ENCODE measurements at regions not wholly inside any gene's neighbourhood (a gene's known extent, or its start where the extent isn't known, plus 50 kb on each side); places are given as distances from the start of the nearest gene placed in this dataset.

- Histone ChIP-seq H3K4me1 (ENCODE audit: control insufficient read depth, insufficient read depth, low read length) (no peaks in the 10 kb centered on the region), H3K9me3 (ENCODE audit: control insufficient read depth, low read length) (no peaks in the 10 kb centered on the region), H3K27me3 (ENCODE audit: control insufficient read depth, insufficient read depth, low read length, poor library complexity, severe bottlenecking) (no peaks in the 10 kb centered on the region), H3K4me3 (ENCODE audit: insufficient read depth, low read depth, low read length) (no peak overlapping the region), H3K36me3 (ENCODE audit: control insufficient read depth, insufficient read depth, low read length) (no peaks in the 10 kb centered on the region), H3K27ac (ENCODE audit: insufficient read depth, low read depth, low read length, poor library complexity, severe bottlenecking) (no peak overlapping the region)
- 88% methylated on average over 1 of the region's 1 CpG; no CpG with 5 or more reads in 1 of the 2 experiments for WGBS, 2 experiments
Observed at GRCh38 chr2:192584976-192585375, 390.2 kb upstream of the TMEFF2 start.

GRCh38 chr2:192579965-192580700 is 385.4 kb upstream of the TMEFF2 start:
- Histone ChIP-seq H3K27me3 (ENCODE audit: control insufficient read depth, insufficient read depth, low read length, poor library complexity, severe bottlenecking) (no peaks in the 10 kb centered on the region), H3K4me1 (ENCODE audit: control insufficient read depth, insufficient read depth, low read length) (no peaks in the 10 kb centered on the region), H3K27ac (ENCODE audit: insufficient read depth, low read depth, low read length, poor library complexity, severe bottlenecking) (no peak overlapping the region), H3K4me3 (ENCODE audit: insufficient read depth, low read depth, low read length) (no peak overlapping the region), H3K9me3 (ENCODE audit: control insufficient read depth, low read length) (no peaks in the 10 kb centered on the region), H3K36me3 (ENCODE audit: control insufficient read depth, insufficient read depth, low read length) (no peaks in the 10 kb centered on the region)
- no CpG with 5 or more reads among the region's 2 CpGs for WGBS, 2 experiments

DNA sequence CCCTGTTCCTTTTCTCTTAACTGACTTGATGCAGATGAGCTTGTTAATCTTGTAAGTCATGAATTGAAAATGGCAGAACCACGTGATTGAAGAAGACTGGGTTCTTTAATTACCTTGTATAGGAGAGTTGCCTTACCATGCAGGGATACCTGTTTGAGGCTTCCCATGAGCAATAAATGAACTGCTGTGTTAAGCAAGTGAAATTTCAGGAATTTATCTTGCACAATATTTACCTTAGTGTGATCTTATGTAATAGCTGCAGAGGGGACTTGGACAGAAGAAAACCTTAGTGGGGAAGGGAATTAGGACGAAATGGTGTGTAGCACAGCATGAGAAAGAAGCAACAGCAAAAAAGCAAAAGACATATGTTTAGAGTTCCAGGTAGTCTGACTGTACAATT is 384.0 kb upstream of the TMEFF2 start:
- Histone ChIP-seq H3K4me1 (ENCODE audit: control insufficient read depth, insufficient read depth, low read length) (no peaks in the 10 kb centered on the region), H3K27ac (ENCODE audit: insufficient read depth, low read depth, low read length, poor library complexity, severe bottlenecking) (no peak overlapping the region), H3K27me3 (ENCODE audit: control insufficient read depth, insufficient read depth, low read length, poor library complexity, severe bottlenecking) (no peaks in the 10 kb centered on the region), H3K9me3 (ENCODE audit: control insufficient read depth, low read length) (no peaks in the 10 kb centered on the region), H3K4me3 (ENCODE audit: insufficient read depth, low read depth, low read length) (no peak overlapping the region), H3K36me3 (ENCODE audit: control insufficient read depth, insufficient read depth, low read length) (no peaks in the 10 kb centered on the region)
- 84 to 90% methylated on average over 2 of the region's 2 CpGs for WGBS, 2 experiments

DNA sequence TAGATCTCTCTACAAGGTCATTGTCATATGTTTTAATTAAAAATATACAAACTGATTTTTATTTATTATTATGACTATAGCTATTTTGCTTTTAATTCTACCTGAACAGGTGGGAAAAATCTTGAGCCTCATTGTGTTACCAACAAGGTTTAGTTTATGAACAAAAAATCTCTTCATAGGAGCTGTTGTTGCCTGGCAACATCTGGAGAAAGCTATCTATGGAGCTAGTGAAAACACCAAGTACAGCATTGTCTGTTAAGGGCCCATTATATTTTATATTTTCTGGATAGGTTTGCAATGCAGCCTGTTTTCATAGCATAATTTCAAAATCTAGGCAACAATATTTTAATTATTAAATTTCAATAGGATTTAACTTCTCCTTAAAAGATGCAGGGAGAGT is 383.0 kb upstream of the TMEFF2 start:
- Histone ChIP-seq H3K27ac (ENCODE audit: insufficient read depth, low read depth, low read length, poor library complexity, severe bottlenecking) (no peak overlapping the region), H3K4me1 (ENCODE audit: control insufficient read depth, insufficient read depth, low read length) (no peaks in the 10 kb centered on the region), H3K36me3 (ENCODE audit: control insufficient read depth, insufficient read depth, low read length) (no peaks in the 10 kb centered on the region), H3K27me3 (ENCODE audit: control insufficient read depth, insufficient read depth, low read length, poor library complexity, severe bottlenecking) (no peaks in the 10 kb centered on the region), H3K9me3 (ENCODE audit: control insufficient read depth, low read length) (no peaks in the 10 kb centered on the region), H3K4me3 (ENCODE audit: insufficient read depth, low read depth, low read length) (no peak overlapping the region)

GRCh38 chr2:192574552-192574951 is 379.8 kb upstream of the TMEFF2 start:
- H3K4me3 ChIP-seq (ENCODE audit: insufficient read depth, low read depth, low read length), result no peak overlapping the region
- H3K4me1 ChIP-seq (ENCODE audit: control insufficient read depth, insufficient read depth, low read length), result no peaks in the 10 kb centered on the region
- no peak overlapping the region for H3K27ac ChIP-seq (ENCODE audit: insufficient read depth, low read depth, low read length, poor library complexity, severe bottlenecking)
- no peaks in the 10 kb centered on the region for H3K27me3 ChIP-seq (ENCODE audit: control insufficient read depth, insufficient read depth, low read length, poor library complexity, severe bottlenecking)
- 95 to 96% methylated on average over 2 of the region's 2 CpGs for WGBS, 2 experiments
- no peaks in the 10 kb centered on the region for H3K36me3 ChIP-seq (ENCODE audit: control insufficient read depth, insufficient read depth, low read length)
- H3K9me3 ChIP-seq (ENCODE audit: control insufficient read depth, low read length), result no peaks in the 10 kb centered on the region

DNA sequence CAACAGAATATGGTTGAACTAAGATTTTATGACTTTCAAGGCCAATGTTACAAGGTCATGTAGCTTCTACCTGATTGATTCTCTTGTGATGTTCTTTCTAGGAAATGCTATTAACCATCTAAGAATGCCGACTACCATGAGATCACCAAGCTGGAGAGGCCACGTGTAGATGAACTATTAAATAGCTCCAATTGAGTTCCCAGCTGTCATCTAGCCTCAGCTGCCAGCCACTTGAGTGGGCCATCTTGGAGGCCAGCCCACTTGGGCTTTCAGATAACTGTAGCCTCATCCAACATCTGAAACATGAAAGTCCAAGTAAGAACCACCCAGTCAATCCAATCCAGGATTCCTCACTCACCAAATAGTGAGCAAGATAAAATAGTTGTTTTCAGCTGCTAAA is 376.9 kb upstream of the TMEFF2 start:
- Histone ChIP-seq H3K4me1 (ENCODE audit: control insufficient read depth, insufficient read depth, low read length) (no peaks in the 10 kb centered on the region), H3K27ac (ENCODE audit: insufficient read depth, low read depth, low read length, poor library complexity, severe bottlenecking) (no peak overlapping the region), H3K4me3 (ENCODE audit: insufficient read depth, low read depth, low read length) (no peak overlapping the region), H3K27me3 (ENCODE audit: control insufficient read depth, insufficient read depth, low read length, poor library complexity, severe bottlenecking) (no peaks in the 10 kb centered on the region), H3K9me3 (ENCODE audit: control insufficient read depth, low read length) (no peaks in the 10 kb centered on the region), H3K36me3 (ENCODE audit: control insufficient read depth, insufficient read depth, low read length) (no peaks in the 10 kb centered on the region)
- 91 to 94% methylated on average over 2 of the region's 2 CpGs for WGBS, 2 experiments

GRCh38 chr2:192570788-192571187 is 376.1 kb upstream of the TMEFF2 start:
- WGBS, 2 experiments, result 80 to 94% methylated on average over 1 of the region's 1 CpG
- Histone ChIP-seq H3K36me3 (ENCODE audit: control insufficient read depth, insufficient read depth, low read length) (no peaks in the 10 kb centered on the region), H3K4me3 (ENCODE audit: insufficient read depth, low read depth, low read length) (no peak overlapping the region), H3K27me3 (ENCODE audit: control insufficient read depth, insufficient read depth, low read length, poor library complexity, severe bottlenecking) (no peaks in the 10 kb centered on the region), H3K4me1 (ENCODE audit: control insufficient read depth, insufficient read depth, low read length) (no peaks in the 10 kb centered on the region), H3K27ac (ENCODE audit: insufficient read depth, low read depth, low read length, poor library complexity, severe bottlenecking) (no peak overlapping the region), H3K9me3 (ENCODE audit: control insufficient read depth, low read length) (no peaks in the 10 kb centered on the region)

DNA sequence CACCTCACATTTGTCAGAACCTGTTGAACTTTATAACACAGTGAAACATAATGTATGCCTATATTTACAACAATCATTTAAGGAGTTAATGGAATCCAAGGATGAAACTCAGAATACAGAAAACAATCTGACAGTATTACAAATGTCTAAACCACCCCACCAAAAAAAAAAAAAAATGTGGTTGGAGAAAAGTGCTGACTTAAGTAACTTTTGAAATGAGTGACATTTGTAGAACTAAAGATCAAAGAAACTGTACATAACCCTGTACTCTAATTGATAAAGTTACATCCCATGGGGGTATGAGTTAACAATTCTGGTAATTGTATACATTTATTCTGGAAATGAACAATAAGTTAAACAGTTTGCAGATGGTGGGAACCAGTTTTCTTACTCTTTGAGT is 372.1 kb upstream of the TMEFF2 start:
- H3K9me3 ChIP-seq (ENCODE audit: control insufficient read depth, low read length), result no peaks in the 10 kb centered on the region
- no peaks in the 10 kb centered on the region for H3K36me3 ChIP-seq (ENCODE audit: control insufficient read depth, insufficient read depth, low read length)
- H3K27me3 ChIP-seq (ENCODE audit: control insufficient read depth, insufficient read depth, low read length, poor library complexity, severe bottlenecking), result no peaks in the 10 kb centered on the region
- no peak overlapping the region for H3K4me3 ChIP-seq (ENCODE audit: insufficient read depth, low read depth, low read length)
- H3K27ac ChIP-seq (ENCODE audit: insufficient read depth, low read depth, low read length, poor library complexity, severe bottlenecking), result no peak overlapping the region
- no peaks in the 10 kb centered on the region for H3K4me1 ChIP-seq (ENCODE audit: control insufficient read depth, insufficient read depth, low read length)

DNA sequence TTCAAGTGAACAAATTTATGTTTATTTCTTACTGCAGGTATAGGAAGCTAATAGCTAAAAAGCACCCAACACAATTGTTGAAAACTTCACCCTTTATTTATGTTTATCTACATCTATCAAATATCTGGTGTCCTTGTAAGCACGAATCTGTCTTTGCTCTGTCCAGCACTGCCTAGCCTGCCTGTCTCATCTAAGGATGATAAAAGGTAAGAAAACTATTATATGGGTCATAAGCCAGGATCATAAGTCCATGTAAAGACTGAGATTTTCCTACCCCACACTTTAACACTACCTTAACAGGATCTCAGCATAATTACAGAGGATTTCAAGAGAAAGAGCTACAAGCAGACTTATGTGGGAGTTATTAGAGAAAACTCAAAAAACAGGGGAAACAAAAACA is 365.6 kb upstream of the TMEFF2 start:
- H3K27ac ChIP-seq (ENCODE audit: insufficient read depth, low read depth, low read length, poor library complexity, severe bottlenecking), result no peak overlapping the region
- H3K9me3 ChIP-seq (ENCODE audit: control insufficient read depth, low read length), result no peaks in the 10 kb centered on the region
- no peaks in the 10 kb centered on the region for H3K4me1 ChIP-seq (ENCODE audit: control insufficient read depth, insufficient read depth, low read length)
- no peaks in the 10 kb centered on the region for H3K27me3 ChIP-seq (ENCODE audit: control insufficient read depth, insufficient read depth, low read length, poor library complexity, severe bottlenecking)
- H3K4me3 ChIP-seq (ENCODE audit: insufficient read depth, low read depth, low read length), result no peak overlapping the region
- no peaks in the 10 kb centered on the region for H3K36me3 ChIP-seq (ENCODE audit: control insufficient read depth, insufficient read depth, low read length)
- 100% methylated on average over 1 of the region's 1 CpG; no CpG with 5 or more reads in 1 of the 2 experiments for WGBS, 2 experiments

DNA sequence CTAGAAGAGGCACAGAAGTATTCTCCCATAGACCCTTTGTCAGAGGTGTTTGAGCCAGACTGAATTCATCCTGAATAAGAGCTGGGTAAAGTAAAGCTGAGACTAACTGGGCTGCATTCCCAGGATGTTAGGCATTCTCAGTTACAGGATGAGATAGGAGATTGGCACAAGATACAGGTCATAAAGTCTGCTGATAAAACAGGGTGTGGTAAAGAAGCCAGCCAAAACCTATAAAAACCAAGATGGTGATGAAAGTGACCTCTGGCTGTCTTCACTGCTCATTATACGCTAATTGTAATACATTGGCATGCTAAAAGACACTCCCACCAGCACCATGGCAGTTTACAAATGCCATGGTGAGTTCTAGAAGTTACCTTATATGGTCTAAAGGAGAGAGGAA is 364.9 kb upstream of the TMEFF2 start:
- Histone ChIP-seq H3K27ac (ENCODE audit: insufficient read depth, low read depth, low read length, poor library complexity, severe bottlenecking) (no peak overlapping the region), H3K27me3 (ENCODE audit: control insufficient read depth, insufficient read depth, low read length, poor library complexity, severe bottlenecking) (no peaks in the 10 kb centered on the region), H3K36me3 (ENCODE audit: control insufficient read depth, insufficient read depth, low read length) (no peaks in the 10 kb centered on the region), H3K4me3 (ENCODE audit: insufficient read depth, low read depth, low read length) (no peak overlapping the region), H3K4me1 (ENCODE audit: control insufficient read depth, insufficient read depth, low read length) (no peaks in the 10 kb centered on the region), H3K9me3 (ENCODE audit: control insufficient read depth, low read length) (no peaks in the 10 kb centered on the region)
- WGBS, 2 experiments, result 0% methylated on average over 1 of the region's 1 CpG; no CpG with 5 or more reads in 1 of the 2 experiments

DNA sequence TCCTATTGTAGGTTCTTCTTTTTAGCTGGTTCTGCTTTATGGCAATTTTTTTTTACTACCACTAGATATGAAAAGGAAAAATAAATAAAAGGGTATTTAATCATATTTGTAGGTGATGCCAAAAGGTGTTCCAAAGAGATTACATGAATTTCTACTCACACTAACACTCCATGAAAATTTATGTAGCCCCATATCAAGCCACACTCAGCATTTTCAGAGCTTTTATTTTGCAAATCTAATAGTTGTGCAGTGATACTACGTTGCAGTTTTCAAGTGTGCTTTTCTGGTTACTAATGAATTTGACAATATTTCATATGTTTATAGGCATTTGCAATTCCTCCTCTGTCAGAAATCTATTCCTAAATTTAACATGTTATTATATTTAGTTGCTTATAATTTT is 363.9 kb upstream of the TMEFF2 start:
- no CpG with 5 or more reads among the region's 1 CpG for WGBS, 2 experiments
- no peaks in the 10 kb centered on the region for H3K36me3 ChIP-seq (ENCODE audit: control insufficient read depth, insufficient read depth, low read length)
- no peak overlapping the region for H3K4me3 ChIP-seq (ENCODE audit: insufficient read depth, low read depth, low read length)
- H3K4me1 ChIP-seq (ENCODE audit: control insufficient read depth, insufficient read depth, low read length), result no peaks in the 10 kb centered on the region
- H3K27me3 ChIP-seq (ENCODE audit: control insufficient read depth, insufficient read depth, low read length, poor library complexity, severe bottlenecking), result no peaks in the 10 kb centered on the region
- no peaks in the 10 kb centered on the region for H3K9me3 ChIP-seq (ENCODE audit: control insufficient read depth, low read length)
- H3K27ac ChIP-seq (ENCODE audit: insufficient read depth, low read depth, low read length, poor library complexity, severe bottlenecking), result no peak overlapping the region
